ENCODE measurements at regions not wholly inside any gene's neighbourhood (a gene's known extent, or its start where the extent isn't known, plus 50 kb on each side); places are given as distances from the start of the nearest gene placed in this dataset.

- ChIA-PET CTCF (interaction anchor here (1.5 kb wide), 1 partner anchor 44 kb away, joined by 4 read pairs; no protein-coding TSS in a partner anchor), POLR2A (no interaction called here)
- DNase-seq (ENCODE audit: low spot score) = no peak
- H3K4me3 Mint-ChIP-seq = no peak overlapping the region
- peaks cover 17% of the 10 kb centered on the region for H3K4me1 Mint-ChIP-seq
- ATAC-seq = no peak
- peak overlapping the region; percentile 11; the same call in 1 of the 2 replicates for H3K27ac Mint-ChIP-seq
- no peaks in the 10 kb centered on the region for H3K27me3 Mint-ChIP-seq (ENCODE audit: low read depth)
- H3K36me3 Mint-ChIP-seq = no peaks in the 10 kb centered on the region
- no peaks in the 10 kb centered on the region for H3K9me3 Mint-ChIP-seq
- TF ChIP-seq ZNF396 (CRISPR knock-in tag; IDR thresholded peaks at IDR 0.05; ENCODE audit: borderline replicate concordance) (no peak), OVOL2 (CRISPR knock-in tag; IDR thresholded peaks at IDR 0.05; ENCODE audit: borderline replicate concordance) (no peak), HMGXB4 (CRISPR knock-in tag; IDR thresholded peaks at IDR 0.05) (no peak), ZNF281 (CRISPR knock-in tag; IDR thresholded peaks at IDR 0.05) (no peak), NR1H2 (CRISPR knock-in tag; IDR thresholded peaks at IDR 0.05) (no peak), IRF1 (CRISPR knock-in tag; IDR thresholded peaks at IDR 0.05) (no peak), CDX4 (CRISPR knock-in tag; IDR thresholded peaks at IDR 0.05; ENCODE audit: borderline replicate concordance) (no peak), ESRRA (CRISPR knock-in tag; IDR thresholded peaks at IDR 0.05; ENCODE audit: borderline replicate concordance) (no peak), HMGA2 (CRISPR knock-in tag; IDR thresholded peaks at IDR 0.05) (no peak), ZNF671 (CRISPR knock-in tag; IDR thresholded peaks at IDR 0.05) (no peak), IRF2 (CRISPR knock-in tag; IDR thresholded peaks at IDR 0.05; ENCODE audit: borderline replicate concordance, low read depth) (no peak), ELF4 (CRISPR knock-in tag; IDR thresholded peaks at IDR 0.05; ENCODE audit: low read depth) (no peak), PREB (CRISPR knock-in tag; IDR thresholded peaks at IDR 0.05; ENCODE audit: borderline replicate concordance) (no peak), ERG (CRISPR knock-in tag; IDR thresholded peaks at IDR 0.05) (no peak)
- TF ChIP-seq, protein P1, sequence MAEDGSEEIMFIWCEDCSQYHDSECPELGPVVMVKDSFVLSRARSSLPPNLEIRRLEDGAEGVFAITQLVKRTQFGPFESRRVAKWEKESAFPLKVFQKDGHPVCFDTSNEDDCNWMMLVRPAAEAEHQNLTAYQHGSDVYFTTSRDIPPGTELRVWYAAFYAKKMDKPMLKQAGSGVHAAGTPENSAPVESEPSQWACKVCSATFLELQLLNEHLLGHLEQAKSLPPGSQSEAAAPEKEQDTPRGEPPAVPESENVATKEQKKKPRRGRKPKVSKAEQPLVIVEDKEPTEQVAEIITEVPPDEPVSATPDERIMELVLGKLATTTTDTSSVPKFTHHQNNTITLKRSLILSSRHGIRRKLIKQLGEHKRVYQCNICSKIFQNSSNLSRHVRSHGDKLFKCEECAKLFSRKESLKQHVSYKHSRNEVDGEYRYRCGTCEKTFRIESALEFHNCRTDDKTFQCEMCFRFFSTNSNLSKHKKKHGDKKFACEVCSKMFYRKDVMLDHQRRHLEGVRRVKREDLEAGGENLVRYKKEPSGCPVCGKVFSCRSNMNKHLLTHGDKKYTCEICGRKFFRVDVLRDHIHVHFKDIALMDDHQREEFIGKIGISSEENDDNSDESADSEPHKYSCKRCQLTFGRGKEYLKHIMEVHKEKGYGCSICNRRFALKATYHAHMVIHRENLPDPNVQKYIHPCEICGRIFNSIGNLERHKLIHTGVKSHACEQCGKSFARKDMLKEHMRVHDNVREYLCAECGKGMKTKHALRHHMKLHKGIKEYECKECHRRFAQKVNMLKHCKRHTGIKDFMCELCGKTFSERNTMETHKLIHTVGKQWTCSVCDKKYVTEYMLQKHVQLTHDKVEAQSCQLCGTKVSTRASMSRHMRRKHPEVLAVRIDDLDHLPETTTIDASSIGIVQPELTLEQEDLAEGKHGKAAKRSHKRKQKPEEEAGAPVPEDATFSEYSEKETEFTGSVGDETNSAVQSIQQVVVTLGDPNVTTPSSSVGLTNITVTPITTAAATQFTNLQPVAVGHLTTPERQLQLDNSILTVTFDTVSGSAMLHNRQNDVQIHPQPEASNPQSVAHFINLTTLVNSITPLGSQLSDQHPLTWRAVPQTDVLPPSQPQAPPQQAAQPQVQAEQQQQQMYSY (CRISPR knock-in tag; IDR thresholded peaks at IDR 0.05) = no peak
- TF ChIP-seq, protein P2, sequence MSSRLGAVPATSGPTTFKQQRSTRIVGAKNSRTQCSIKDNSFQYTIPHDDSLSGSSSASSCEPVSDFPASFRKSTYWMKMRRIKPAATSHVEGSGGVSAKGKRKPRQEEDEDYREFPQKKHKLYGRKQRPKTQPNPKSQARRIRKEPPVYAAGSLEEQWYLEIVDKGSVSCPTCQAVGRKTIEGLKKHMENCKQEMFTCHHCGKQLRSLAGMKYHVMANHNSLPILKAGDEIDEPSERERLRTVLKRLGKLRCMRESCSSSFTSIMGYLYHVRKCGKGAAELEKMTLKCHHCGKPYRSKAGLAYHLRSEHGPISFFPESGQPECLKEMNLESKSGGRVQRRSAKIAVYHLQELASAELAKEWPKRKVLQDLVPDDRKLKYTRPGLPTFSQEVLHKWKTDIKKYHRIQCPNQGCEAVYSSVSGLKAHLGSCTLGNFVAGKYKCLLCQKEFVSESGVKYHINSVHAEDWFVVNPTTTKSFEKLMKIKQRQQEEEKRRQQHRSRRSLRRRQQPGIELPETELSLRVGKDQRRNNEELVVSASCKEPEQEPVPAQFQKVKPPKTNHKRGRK (CRISPR knock-in tag; IDR thresholded peaks at IDR 0.05; ENCODE audit: borderline replicate concordance) = no peak
- TF ChIP-seq, protein P3, sequence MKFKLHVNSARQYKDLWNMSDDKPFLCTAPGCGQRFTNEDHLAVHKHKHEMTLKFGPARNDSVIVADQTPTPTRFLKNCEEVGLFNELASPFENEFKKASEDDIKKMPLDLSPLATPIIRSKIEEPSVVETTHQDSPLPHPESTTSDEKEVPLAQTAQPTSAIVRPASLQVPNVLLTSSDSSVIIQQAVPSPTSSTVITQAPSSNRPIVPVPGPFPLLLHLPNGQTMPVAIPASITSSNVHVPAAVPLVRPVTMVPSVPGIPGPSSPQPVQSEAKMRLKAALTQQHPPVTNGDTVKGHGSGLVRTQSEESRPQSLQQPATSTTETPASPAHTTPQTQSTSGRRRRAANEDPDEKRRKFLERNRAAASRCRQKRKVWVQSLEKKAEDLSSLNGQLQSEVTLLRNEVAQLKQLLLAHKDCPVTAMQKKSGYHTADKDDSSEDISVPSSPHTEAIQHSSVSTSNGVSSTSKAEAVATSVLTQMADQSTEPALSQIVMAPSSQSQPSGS (CRISPR knock-in tag; IDR thresholded peaks at IDR 0.05; ENCODE audit: borderline replicate concordance, low read depth) = no peak
Observed at GRCh38 chr4:128758314-128758922, 51.1 kb upstream of the JADE1 start.
